RWPE1 (cell line): ENCODE measurements at regions not wholly inside any gene's neighbourhood (a gene's known extent, or its start where the extent isn't known, plus 50 kb on each side); places are given as distances from the start of the nearest gene placed in this dataset.

Experiments
- CTCF ChIA-PET: fragments of 350-600 bp; sonication (Branson Sonifier 250); formaldehyde crosslinking; extraction: SDS; loops from one replicate; lab custom pipeline; 2021; lab: Yijun Ruan, JAX
- POLR2A ChIA-PET: fragments of 400-600 bp; formaldehyde crosslinking; extraction: SDS; loops from one replicate; lab custom pipeline; 2020; ENCODE audit warnings: antibody characterized with exemption; ENCODE audit not compliant: low non-redundant PET; lab: Yijun Ruan, JAX
- DNase-seq: peaks from one replicate; pipeline ENCODE4 v3.0.0; 2012; ENCODE audit warnings: low spot score
- H3K27ac ChIP-seq: fragments of 450-650 bp; 2 replicates; pipeline ENCODE4 v1.5.1; 2017
- TF ChIP-seq, protein P1 (sequence below): fragments of 450-650 bp; conservative IDR thresholded peaks from 2 replicates; pipeline ENCODE4 v1.5.1; 2017; ENCODE audit warnings: low read depth, mild to moderate bottlenecking

DNA sequence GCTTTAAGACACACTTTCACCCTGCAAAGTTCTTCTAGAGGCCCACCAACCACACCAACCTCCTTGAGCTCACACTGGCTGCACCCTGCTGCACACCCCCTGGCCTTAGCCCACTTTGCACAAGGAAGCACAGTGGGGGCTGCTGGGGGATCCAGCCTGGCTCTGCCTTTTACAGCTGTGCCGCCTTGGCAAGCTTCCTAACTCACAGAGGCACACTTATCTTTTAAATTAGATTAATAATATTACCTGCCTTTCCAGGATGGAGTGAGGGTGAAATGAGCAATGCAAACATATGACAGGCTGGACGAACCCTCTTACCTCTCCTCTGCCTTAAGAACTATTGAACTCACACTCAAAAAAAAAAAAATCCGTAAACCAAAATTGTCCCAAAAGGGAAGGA is 715.8 kb upstream of the ID2 start:
- ChIA-PET POLR2A (no interaction called here), CTCF (no interaction called here)
- no peak for DNase-seq
- TF ChIP-seq, protein P1, sequence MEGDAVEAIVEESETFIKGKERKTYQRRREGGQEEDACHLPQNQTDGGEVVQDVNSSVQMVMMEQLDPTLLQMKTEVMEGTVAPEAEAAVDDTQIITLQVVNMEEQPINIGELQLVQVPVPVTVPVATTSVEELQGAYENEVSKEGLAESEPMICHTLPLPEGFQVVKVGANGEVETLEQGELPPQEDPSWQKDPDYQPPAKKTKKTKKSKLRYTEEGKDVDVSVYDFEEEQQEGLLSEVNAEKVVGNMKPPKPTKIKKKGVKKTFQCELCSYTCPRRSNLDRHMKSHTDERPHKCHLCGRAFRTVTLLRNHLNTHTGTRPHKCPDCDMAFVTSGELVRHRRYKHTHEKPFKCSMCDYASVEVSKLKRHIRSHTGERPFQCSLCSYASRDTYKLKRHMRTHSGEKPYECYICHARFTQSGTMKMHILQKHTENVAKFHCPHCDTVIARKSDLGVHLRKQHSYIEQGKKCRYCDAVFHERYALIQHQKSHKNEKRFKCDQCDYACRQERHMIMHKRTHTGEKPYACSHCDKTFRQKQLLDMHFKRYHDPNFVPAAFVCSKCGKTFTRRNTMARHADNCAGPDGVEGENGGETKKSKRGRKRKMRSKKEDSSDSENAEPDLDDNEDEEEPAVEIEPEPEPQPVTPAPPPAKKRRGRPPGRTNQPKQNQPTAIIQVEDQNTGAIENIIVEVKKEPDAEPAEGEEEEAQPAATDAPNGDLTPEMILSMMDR = no peak
- H3K27ac ChIP-seq = no peak overlapping the region

- no peak for DNase-seq
- TF ChIP-seq, protein P1 = no peak
- no peak overlapping the region for H3K27ac ChIP-seq
- CTCF ChIA-PET = no interaction called here
- POLR2A ChIA-PET = no interaction called here
Measured at GRCh38 chr2:7967707-7968405, 714.0 kb upstream of the ID2 start.

DNA sequence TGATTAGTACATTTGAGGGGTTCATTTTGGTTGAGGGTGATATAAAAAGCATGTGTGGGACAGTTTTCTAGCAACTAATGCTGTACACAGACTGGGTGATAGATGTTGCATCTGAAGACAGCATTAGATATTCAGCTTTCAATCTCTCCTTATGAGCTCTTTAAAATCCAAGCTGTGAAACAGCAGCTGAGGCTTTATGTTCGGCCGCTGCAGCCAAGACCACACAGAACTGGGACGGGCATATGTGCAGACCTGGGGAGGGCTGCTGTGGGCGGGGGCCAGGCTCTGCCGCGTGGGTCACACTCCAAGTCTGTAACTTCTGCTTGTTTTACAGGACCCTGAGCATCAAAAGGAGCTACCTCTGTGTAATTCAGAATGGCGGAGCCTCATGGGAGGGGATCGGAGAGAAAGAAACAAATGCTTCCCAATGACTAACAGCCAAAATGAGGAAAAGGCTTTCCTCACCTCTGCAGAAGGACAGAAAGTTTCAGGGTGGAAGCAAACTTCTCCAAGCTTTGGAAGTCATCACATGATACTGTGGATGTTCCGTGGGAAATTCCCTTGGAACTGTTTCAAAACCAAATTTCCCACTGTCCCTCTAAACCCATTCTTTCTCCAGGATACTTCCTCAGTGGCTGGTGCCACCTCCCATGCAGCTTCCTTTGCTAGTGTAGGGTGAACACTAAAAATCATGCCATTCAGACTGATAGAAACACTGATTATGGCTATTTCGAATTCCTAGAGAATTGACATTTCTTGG is 711.9 kb upstream of the ID2 start:
- DNase-seq = no peak
- POLR2A ChIA-PET = no interaction called here
- CTCF ChIA-PET = interaction anchor here (0.6 kb wide), 1 partner anchor 723 kb away, joined by 3 read pairs; no protein-coding TSS in a partner anchor

DNA sequence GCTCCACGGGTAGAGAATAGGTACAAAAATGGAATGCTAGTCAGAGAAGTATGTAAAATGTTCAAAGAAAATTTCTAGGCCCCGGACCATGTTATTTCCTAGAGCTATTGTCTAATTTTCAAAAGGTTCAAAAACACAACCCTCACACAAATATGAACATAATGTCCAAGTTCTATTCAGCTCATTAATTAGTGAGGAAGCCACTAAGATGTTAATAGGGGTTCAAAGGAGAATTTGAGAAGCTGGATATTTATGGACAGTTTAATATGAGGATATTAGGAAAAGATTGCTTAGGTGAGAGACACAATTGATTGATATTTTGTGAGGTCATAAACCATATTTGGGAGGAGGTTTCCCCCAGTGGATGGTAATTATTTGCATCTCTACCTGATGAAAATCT is 710.6 kb upstream of the ID2 start:
- no peak for DNase-seq
- CTCF ChIA-PET = no interaction called here
- H3K27ac ChIP-seq = no peak overlapping the region
- POLR2A ChIA-PET = no interaction called here
- TF ChIP-seq, protein P1 = no peak

More for the DNA sequence above, 711.9 kb upstream of the ID2 start:
- TF ChIP-seq, protein P1 = no peak
- no peak overlapping the region for H3K27ac ChIP-seq

GRCh38 chr2:7971841-7972240 is 710.0 kb upstream of the ID2 start:
- H3K27ac ChIP-seq = no peak overlapping the region
- TF ChIP-seq, protein P1 = no peak
- ChIA-PET POLR2A (no interaction called here), CTCF (no interaction called here)
- no peak for DNase-seq

GRCh38 chr2:7972670-7973069 is 709.2 kb upstream of the ID2 start:
- H3K27ac ChIP-seq = no peak overlapping the region
- ChIA-PET CTCF (no interaction called here), POLR2A (no interaction called here)
- DNase-seq = no peak
- TF ChIP-seq, protein P1 = no peak
